RWPE2 (cell line): ENCODE measurements at regions not wholly inside any gene's neighbourhood (a gene's known extent, or its start where the extent isn't known, plus 50 kb on each side); places are given as distances from the start of the nearest gene placed in this dataset.

Experiments
- ATAC-seq: fragments of 200-7000 bp; cut with Tn5 transposase; 3 replicates; pipeline ENCODE4 v1.9.1; 2021; ENCODE audit warnings: low read depth
- DNase-seq: peaks from one replicate; pipeline ENCODE4 v3.0.0-alpha.2; 2020; ENCODE audit warnings: low spot score
- H3K27ac ChIP-seq: fragments of 450-650 bp; 2 replicates; pipeline ENCODE4 v1.5.1; 2017; ENCODE audit warnings: mild to moderate bottlenecking; ENCODE audit not compliant: poor library complexity, severe bottlenecking
- H3K27me3 ChIP-seq: fragments of 250-450 bp; sonication (Bioruptor Pico); 2 replicates; pipeline ENCODE4 v1.5.1; 2021; ENCODE audit warnings: mild to moderate bottlenecking, moderate library complexity; ENCODE audit not compliant: insufficient read depth, poor library complexity, severe bottlenecking
- H3K36me3 ChIP-seq: fragments of 250-450 bp; sonication (Bioruptor Pico); 2 replicates; pipeline ENCODE4 v1.5.1; 2020; ENCODE audit warnings: low read depth, mild to moderate bottlenecking, moderate library complexity
- H3K4me1 ChIP-seq: fragments of 250-450 bp; sonication (Bioruptor Pico); 2 replicates; pipeline ENCODE4 v1.5.1; 2021; ENCODE audit warnings: mild to moderate bottlenecking, moderate library complexity; ENCODE audit not compliant: insufficient read depth, poor library complexity, severe bottlenecking
- H3K4me3 ChIP-seq: fragments of 250-450 bp; sonication (Bioruptor Pico); 2 replicates; pipeline ENCODE4 v1.5.1; 2021; ENCODE audit warnings: mild to moderate bottlenecking, moderate library complexity; ENCODE audit not compliant: severe bottlenecking
- H3K9me3 ChIP-seq: fragments of 250-450 bp; sonication (Bioruptor Pico); 2 replicates; pipeline ENCODE4 v1.5.1; 2021; ENCODE audit warnings: mild to moderate bottlenecking, moderate library complexity; ENCODE audit not compliant: severe bottlenecking
- CTCF ChIP-seq: fragments of 450-650 bp; IDR thresholded peaks from one replicate; pipeline ENCODE4 v1.5.1; 2017; ENCODE audit warnings: mild to moderate bottlenecking, moderate library complexity; ENCODE audit not compliant: poor library complexity, severe bottlenecking

GRCh38 chr7:108789451-108789850, 219.8 kb downstream of the DNAJB9 start:
- Histone ChIP-seq H3K27me3 (no peaks in the 10 kb centered on the region), H3K27ac (no peak overlapping the region), H3K4me3 (no peak overlapping the region), H3K9me3 (peaks cover 4% of the 10 kb centered on the region), H3K4me1 (no peaks in the 10 kb centered on the region), H3K36me3 (no peaks in the 10 kb centered on the region)
- DNase-seq, result no peak
- TF ChIP-seq CTCF, result no peak
- no peak for ATAC-seq

DNA sequence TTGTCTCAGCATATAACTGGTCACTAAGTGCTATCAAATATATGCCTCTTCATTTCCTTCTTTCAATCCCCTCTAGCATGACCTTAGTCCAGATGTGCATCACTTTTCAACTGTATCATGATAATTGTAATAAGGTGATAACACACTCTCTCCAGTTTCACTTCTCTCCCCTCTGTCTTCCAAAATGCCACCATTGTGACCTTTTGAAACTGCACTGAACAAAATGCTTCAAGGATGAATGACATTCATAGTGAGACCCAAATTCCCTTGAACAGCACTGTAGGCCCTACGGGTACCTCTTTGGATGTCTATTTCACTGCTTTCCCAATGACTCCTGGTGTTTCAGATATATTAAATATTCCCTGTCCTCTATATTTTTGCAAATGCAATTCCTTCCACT, 224.8 kb downstream of the DNAJB9 start:
- peaks cover 2% of the 10 kb centered on the region for H3K9me3 ChIP-seq
- no peak for TF ChIP-seq CTCF

GRCh38 chr7:108802650-108803049, 233.0 kb downstream of the DNAJB9 start:
- Histone ChIP-seq H3K4me1 (no peaks in the 10 kb centered on the region), H3K27me3 (no peaks in the 10 kb centered on the region), H3K27ac (no peak overlapping the region), H3K4me3 (no peak overlapping the region), H3K36me3 (no peaks in the 10 kb centered on the region), H3K9me3 (no peaks in the 10 kb centered on the region)
- no peak for DNase-seq
- no peak for ATAC-seq
- TF ChIP-seq CTCF, result no peak

More for the DNA sequence above, 224.8 kb downstream of the DNAJB9 start:
- Histone ChIP-seq H3K4me1 (no peaks in the 10 kb centered on the region), H3K4me3 (no peak overlapping the region), H3K27ac (no peak overlapping the region), H3K27me3 (no peaks in the 10 kb centered on the region), H3K36me3 (no peaks in the 10 kb centered on the region)
- ATAC-seq (no peak), DNase-seq (no peak)

GRCh38 chr7:108805808-108806397, 236.2 kb downstream of the DNAJB9 start:
- H3K27me3 ChIP-seq, result no peaks in the 10 kb centered on the region
- no peak for DNase-seq
- no peak overlapping the region for H3K27ac ChIP-seq
- TF ChIP-seq CTCF, result peak; percentile 51
- no peaks in the 10 kb centered on the region for H3K36me3 ChIP-seq
- no peak for ATAC-seq
- no peaks in the 10 kb centered on the region for H3K4me1 ChIP-seq
- H3K9me3 ChIP-seq, result no peaks in the 10 kb centered on the region
- H3K4me3 ChIP-seq, result no peak overlapping the region

DNA sequence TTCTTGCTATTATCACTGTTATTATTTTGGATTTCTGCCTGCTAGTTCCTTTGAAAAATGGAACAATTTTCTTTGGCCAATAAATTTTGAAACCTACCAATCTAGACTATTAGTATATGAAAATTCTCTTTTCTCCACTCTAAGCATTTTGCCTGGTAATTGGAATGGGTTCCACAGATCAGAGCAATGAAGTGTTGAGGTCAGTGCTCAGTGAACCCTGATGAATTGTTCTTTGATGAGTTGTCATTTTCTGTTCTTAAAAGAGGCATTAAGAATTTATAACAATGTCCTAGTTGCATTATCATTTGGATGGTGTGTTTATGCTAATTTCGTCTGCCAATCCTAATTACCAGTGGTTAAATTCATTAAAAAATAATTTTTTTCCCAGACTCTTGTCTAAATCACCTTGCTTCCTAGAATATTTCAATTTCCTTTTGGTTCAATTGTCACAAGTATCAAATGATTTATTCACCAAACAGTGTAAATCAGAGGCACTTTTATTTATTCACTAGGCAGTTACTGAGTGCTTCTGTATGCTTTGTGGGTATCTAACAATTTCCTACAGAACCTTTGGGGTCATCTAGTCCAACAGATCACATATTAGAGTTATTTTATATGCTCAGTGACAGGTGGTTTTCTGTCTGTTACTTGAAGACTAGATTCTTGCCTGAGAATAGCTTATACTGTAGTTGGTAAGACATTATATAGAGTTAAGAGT, 239.0 kb downstream of the DNAJB9 start:
- ATAC-seq, result no peak
- H3K4me1 ChIP-seq, result no peaks in the 10 kb centered on the region

More for the DNA sequence above, 239.0 kb downstream of the DNAJB9 start:
- no peaks in the 10 kb centered on the region for H3K27me3 ChIP-seq
- TF ChIP-seq CTCF, result no peak
- H3K27ac ChIP-seq, result no peak overlapping the region
- no peak for DNase-seq
- no peak overlapping the region for H3K4me3 ChIP-seq
- no peaks in the 10 kb centered on the region for H3K9me3 ChIP-seq
- no peaks in the 10 kb centered on the region for H3K36me3 ChIP-seq
